BJ (cell line): ENCODE measurements at regions not wholly inside any gene's neighbourhood (a gene's known extent, or its start where the extent isn't known, plus 50 kb on each side); places are given as distances from the start of the nearest gene placed in this dataset.
"Not testable (repeated sequence)": the region's sequence is repeated elsewhere in the genome, so short reads cannot be mapped to it uniquely, and the experiment has no call there.

ENCODE experiments used
- CTCF ChIA-PET: fragments of 350-600 bp; formaldehyde crosslinking; extraction: SDS; loops from one replicate; lab custom pipeline; 2021; ENCODE audit warnings: antibody characterized with exemption, inconsistent platforms; lab: Yijun Ruan, JAX
- POLR2A ChIA-PET: fragments of 300-600 bp; sonication (Branson Sonifier 250); formaldehyde crosslinking; extraction: SDS; loops from one replicate; lab custom pipeline; 2021; ENCODE audit warnings: antibody characterized with exemption; lab: Charles Lee
- DNase-seq: peaks from one replicate; pipeline ENCODE4 v3.0.0-alpha.2; 2011; ENCODE audit warnings: low read depth
- H3K27me3 ChIP-seq: 2 replicates; pipeline ENCODE4 v1.6.0; 2011; ENCODE audit warnings: low read length; ENCODE audit not compliant: control insufficient read depth, insufficient read depth
- H3K36me3 ChIP-seq: 2 replicates; pipeline ENCODE4 v1.5.1; 2011; ENCODE audit warnings: low read length; ENCODE audit not compliant: control insufficient read depth, insufficient read depth
- H3K4me3 ChIP-seq: 2 replicates; pipeline ENCODE4 v1.5.1; 2011; ENCODE audit warnings: low read depth, mild to moderate bottlenecking, control low read depth, low read length
- TF ChIP-seq, protein P1 (sequence below): IDR thresholded peaks from 2 replicates; pipeline ENCODE4 v1.5.1; 2011; ENCODE audit warnings: low read depth, mild to moderate bottlenecking, control low read depth, inconsistent platforms, low read length, moderate library complexity; ENCODE audit not compliant: insufficient read depth

DNA sequence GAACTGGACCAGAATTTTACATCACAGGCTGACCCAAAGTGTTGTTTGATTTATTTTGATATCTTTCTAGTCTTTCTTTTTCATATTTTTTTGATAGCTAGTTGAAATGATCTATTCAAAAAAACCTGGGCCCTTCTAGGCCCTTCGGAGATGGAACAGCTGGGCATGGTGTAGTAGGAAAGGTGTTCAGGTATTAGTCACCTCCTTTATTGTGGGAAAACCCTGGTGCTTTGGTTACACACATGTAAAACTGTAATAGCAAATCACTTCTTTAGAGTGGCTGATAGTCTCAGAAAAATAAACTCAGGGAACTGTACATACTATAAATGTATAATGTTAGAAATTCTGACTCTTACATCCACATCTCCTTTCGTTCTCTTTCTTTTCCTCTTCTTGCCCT lies 234.5 kb downstream of the PLA2G4A start:
- H3K36me3 ChIP-seq, result no peaks in the 10 kb centered on the region
- DNase-seq, result no peak
- no peaks in the 10 kb centered on the region for H3K27me3 ChIP-seq
- TF ChIP-seq, protein P1, sequence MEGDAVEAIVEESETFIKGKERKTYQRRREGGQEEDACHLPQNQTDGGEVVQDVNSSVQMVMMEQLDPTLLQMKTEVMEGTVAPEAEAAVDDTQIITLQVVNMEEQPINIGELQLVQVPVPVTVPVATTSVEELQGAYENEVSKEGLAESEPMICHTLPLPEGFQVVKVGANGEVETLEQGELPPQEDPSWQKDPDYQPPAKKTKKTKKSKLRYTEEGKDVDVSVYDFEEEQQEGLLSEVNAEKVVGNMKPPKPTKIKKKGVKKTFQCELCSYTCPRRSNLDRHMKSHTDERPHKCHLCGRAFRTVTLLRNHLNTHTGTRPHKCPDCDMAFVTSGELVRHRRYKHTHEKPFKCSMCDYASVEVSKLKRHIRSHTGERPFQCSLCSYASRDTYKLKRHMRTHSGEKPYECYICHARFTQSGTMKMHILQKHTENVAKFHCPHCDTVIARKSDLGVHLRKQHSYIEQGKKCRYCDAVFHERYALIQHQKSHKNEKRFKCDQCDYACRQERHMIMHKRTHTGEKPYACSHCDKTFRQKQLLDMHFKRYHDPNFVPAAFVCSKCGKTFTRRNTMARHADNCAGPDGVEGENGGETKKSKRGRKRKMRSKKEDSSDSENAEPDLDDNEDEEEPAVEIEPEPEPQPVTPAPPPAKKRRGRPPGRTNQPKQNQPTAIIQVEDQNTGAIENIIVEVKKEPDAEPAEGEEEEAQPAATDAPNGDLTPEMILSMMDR, result no peak
- CTCF ChIA-PET, result interaction anchor here (0.6 kb wide), 1 partner anchor 22 kb away, joined by 3 read pairs; no protein-coding TSS in a partner anchor
- H3K4me3 ChIP-seq, result no peak overlapping the region
- POLR2A ChIA-PET, result no interaction called here

DNA sequence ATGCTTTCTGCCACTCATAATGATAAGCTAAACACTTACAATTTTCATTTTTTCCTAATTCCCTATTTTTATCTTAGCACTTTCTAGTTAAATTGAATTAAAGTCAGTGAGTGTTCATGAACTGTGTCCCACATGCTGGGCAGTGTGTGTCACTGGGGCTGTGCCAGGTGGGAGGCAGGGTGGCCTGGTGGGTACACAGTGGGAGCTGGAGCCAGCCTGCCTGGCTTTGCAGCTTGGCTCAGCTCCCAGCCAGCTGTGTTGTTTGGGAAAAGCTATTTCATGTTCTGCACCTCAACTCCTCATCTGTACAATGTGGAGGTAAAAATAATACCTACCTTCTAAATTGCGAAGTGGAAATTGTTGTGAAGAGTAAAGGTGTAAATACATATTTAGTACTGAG lies 238.4 kb downstream of the PLA2G4A start:
- Histone ChIP-seq H3K36me3 (no peaks in the 10 kb centered on the region), H3K27me3 (no peaks in the 10 kb centered on the region), H3K4me3 (no peak overlapping the region)
- no peak for DNase-seq
- TF ChIP-seq, protein P1, result no peak
- ChIA-PET CTCF (no interaction called here), POLR2A (no interaction called here)

DNA sequence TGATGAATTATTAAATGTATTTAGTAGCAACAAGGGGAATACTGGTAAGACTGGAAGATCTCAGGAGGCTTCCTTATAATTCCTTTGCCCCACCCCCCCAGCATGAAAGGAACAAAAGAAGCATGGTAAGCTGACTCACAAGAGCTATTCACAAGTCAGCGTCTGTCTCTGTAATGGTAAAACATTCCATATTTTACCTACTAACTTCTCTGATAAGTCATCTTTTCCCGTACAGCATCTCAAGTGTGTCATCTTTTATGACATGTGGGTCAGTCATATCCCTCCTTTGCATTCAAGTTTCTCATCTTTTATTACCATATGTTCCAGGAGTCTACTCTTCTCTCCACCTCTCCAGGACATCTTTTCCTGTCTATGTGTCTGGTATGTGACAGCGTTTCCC lies 241.3 kb downstream of the PLA2G4A start:
- TF ChIP-seq, protein P1, result no peak
- no peak overlapping the region for H3K4me3 ChIP-seq
- no peak for DNase-seq
- ChIA-PET POLR2A (no interaction called here), CTCF (interaction anchor here (0.7 to 1.1 kb wide), 2 partner anchors 19 to 94 kb away, joined by 4 to 7 read pairs; no protein-coding TSS in a partner anchor)
- H3K36me3 ChIP-seq, result no peaks in the 10 kb centered on the region
- H3K27me3 ChIP-seq, result no peaks in the 10 kb centered on the region

DNA sequence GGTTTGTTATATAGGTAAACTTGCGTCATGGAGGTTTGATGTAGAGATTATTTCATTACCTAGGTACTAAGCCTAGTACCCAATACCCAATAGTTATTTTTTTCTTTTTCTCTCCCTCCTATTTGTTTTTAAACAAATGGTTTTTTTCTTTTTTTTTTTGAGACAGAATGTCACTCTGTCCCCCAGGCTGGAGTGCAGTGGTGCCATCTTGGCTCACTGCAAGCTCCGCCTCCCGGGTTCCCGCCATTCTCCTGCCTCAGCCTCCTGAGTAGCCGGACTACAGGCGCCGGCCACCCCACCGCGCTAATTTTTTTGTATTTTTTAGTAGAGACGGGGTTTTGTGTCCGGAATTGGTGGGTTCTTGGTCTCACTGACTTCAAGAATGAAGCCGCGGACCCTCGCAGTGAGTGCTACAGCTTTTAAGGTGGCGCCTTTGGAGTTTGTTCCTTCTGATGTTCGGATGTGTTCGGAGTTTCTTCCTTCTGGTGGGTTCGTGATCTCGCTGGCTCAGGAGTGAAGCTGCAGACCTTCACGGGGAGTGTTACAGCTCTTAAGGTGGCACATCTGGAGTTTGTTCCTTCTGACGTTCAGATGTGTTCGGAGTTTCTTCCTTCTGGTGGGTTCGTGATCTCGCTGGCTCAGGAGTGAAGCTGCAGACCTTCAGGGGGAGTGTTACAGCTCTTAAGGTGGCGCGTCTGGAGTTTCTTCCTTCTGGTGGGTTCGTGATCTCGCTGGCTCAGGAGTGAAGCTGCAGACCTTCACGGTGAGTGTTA lies 243.7 kb downstream of the PLA2G4A start:
- H3K36me3 ChIP-seq, POLR2A ChIA-PET, DNase-seq, H3K27me3 ChIP-seq, H3K4me3 ChIP-seq: not testable (repeated sequence)
- CTCF ChIA-PET, result interaction anchor here (0.7 kb wide), 1 partner anchor 1704 kb away, joined by 3 read pairs; no protein-coding TSS in a partner anchor

DNA sequence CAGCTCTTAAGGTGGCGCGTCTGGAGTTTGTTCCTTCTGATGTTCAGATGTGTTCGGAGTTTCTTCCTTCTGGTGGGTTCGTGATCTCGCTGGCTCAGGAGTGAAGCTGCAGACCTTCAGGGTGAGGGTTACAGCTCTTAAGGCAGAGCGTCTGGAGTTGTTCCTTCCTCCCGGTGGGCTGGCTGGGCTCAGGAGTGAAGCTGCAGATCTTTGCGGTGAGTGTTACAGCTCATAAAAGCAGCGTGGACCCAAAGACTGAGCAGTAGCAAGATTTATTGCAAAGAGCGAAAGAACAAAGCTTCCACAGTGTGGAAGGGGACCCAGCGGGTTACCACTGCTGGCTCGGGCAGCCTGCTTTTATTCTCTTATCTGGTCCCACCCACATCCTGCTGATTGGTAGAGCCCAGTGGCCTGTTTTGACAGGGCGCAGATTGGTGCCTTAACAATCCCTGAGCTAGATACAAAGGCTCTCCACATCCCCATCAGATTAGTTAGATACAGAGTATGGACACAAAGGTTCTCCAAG lies 244.3 kb downstream of the PLA2G4A start:
- H3K36me3 ChIP-seq, H3K27me3 ChIP-seq, H3K4me3 ChIP-seq, POLR2A ChIA-PET, CTCF ChIA-PET, DNase-seq: not testable (repeated sequence)

DNA sequence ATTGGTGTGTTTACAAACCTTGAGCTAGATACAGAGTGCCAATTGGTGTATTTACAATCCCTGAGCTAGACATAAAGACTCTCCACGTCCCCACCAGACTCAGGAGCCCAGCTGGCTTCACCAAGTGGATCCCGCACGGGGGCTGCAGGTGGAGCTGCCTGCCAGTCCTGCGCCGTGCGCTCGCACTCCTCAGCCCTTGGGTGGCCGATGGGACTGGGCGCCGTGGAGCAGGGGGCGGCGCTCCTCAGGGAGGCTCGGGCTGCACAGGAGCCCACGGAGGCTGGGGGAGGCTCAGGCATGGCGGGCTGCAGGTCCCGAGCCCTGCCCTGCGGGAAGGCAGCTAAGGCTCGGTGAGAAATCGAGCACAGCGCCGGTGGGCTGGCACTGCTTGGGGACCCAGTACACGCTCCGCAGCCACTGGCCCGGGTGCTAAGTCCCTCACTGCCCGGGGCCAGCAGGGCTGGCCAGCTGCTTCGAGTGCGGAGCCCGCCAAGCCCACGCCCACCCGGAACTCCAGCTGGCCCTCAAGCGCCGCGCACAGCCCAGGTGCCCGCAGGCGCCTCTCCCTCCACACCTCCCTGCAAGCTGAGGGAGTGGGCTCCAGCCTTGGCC lies 245.0 kb downstream of the PLA2G4A start:
- H3K4me3 ChIP-seq, result not testable (repeated sequence)

More for the DNA sequence above, 245.0 kb downstream of the PLA2G4A start:
- POLR2A ChIA-PET, H3K36me3 ChIP-seq, DNase-seq, H3K27me3 ChIP-seq, CTCF ChIA-PET: not testable (repeated sequence)
